OCI-LY7 (cell line): ENCODE measurements at regions not wholly inside any gene's neighbourhood (a gene's known extent, or its start where the extent isn't known, plus 50 kb on each side); places are given as distances from the start of the nearest gene placed in this dataset.

Experiments used
- CTCF ChIP-seq: fragments of 200-600 bp; sonication (generic); conservative IDR thresholded peaks from 2 replicates; pipeline ENCODE4 v1.5.1; 2014; ENCODE audit warnings: mild to moderate bottlenecking, antibody characterized with exemption, low read length, moderate library complexity, mixed read lengths
- EZH2phosphoT487 ChIP-seq: fragments of 200-600 bp; sonication (generic); IDR thresholded peaks from 2 replicates; pipeline ENCODE4 v1.6.1; 2018; ENCODE audit warnings: low read depth, borderline replicate concordance, mild to moderate bottlenecking, mixed run types, antibody characterized with exemption, low read length, moderate library complexity, mixed read lengths

GRCh38 chr5:3362606-3362910, 233.1 kb upstream of the IRX1 start:
- TF ChIP-seq CTCF, result no peak
- TF ChIP-seq EZH2phosphoT487, result no peak
